Suprapubic skin (tissue), 4 donors: ENCODE measurements at regions not wholly inside any gene's neighbourhood (a gene's known extent, or its start where the extent isn't known, plus 50 kb on each side); places are given as distances from the start of the nearest gene placed in this dataset.
"Not testable (repeated sequence)": the region's sequence is repeated elsewhere in the genome, so short reads cannot be mapped to it uniquely, and the experiment has no call there.

Source experiments
- DNase-seq, 2 donors: peaks; one replicate each; pipeline ENCODE4 v3.0.0-alpha.2; 2019; ENCODE audit warnings: low spot score in 2 of 2
- H3K27ac ChIP-seq: fragments of 200-600 bp; sonication (generic); one replicate; pipeline ENCODE4 v1.5.1; 2019
- H3K27me3 ChIP-seq: fragments of 200-600 bp; sonication (generic); one replicate; pipeline ENCODE4 v1.5.1; 2019
- H3K36me3 ChIP-seq: fragments of 200-600 bp; sonication (generic); one replicate; pipeline ENCODE4 v1.5.1; 2019
- H3K4me1 ChIP-seq: fragments of 200-600 bp; sonication (generic); one replicate; pipeline ENCODE4 v1.5.1; 2019
- H3K4me3 ChIP-seq: fragments of 200-600 bp; sonication (generic); one replicate; pipeline ENCODE4 v1.5.1; 2019; ENCODE audit warnings: mild to moderate bottlenecking
- H3K9me3 ChIP-seq: fragments of 200-600 bp; sonication (generic); one replicate; pipeline ENCODE4 v1.5.1; 2019
- EP300 ChIP-seq: sonication (generic); formaldehyde crosslinking; IDR thresholded peaks from one replicate; pipeline ENCODE4 v1.6.1; 2017; ENCODE audit warnings: antibody characterized with exemption
- POLR2A ChIP-seq, 2 donors: fragments of 450-650 bp; IDR thresholded peaks; one replicate each; pipeline ENCODE4 v1.6.1; 2017; ENCODE audit warnings: antibody characterized with exemption in 2 of 2, mild to moderate bottlenecking in 2 of 2, moderate library complexity in 2 of 2
- POLR2AphosphoS5 ChIP-seq, 3 donors: sonication (generic); formaldehyde crosslinking; IDR thresholded peaks; one replicate each; pipeline ENCODE4 v1.6.1; 2017; ENCODE audit warnings: antibody characterized with exemption in 3 of 3
- WGBS: methylation state at CpG from one replicate; pipeline ENCODE4 v1.1.5; 2018; 5-methylcytosine and 5-hydroxymethylcytosine counted together
- TF ChIP-seq, protein P1 (sequence below), 2 donors: fragments of 200-600 bp in 1 of 2; fragments of 450-650 bp in 1 of 2; sonication (generic) in 1 of 2; IDR thresholded peaks; one replicate each; pipeline ENCODE4 v1.5.1; 2016 to 2019; ENCODE audit warnings: antibody characterized with exemption in 2 of 2, mild to moderate bottlenecking in 1 of 2, moderate library complexity in 1 of 2

DNA sequence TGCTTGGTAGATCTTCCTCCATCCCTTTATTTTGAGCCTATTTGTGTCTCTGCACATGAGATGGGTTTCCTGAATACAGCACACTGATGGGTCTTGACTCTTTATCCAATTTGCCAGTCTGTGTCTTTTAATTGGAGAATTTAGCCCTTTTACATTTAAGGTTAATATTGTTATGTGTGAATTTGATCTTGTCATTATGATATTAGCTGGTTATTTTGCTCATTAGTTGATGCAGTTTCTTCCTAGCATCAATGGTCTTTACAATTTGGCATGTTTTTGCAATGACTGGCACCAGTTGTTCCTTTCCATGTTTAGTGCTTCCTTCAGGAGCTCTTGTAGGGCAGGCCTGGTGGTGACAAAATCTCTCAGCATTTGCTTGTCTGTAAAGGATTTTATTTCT lies 72.4 kb downstream of the HNRNPD start:
- H3K27ac ChIP-seq: not testable (repeated sequence)

DNA sequence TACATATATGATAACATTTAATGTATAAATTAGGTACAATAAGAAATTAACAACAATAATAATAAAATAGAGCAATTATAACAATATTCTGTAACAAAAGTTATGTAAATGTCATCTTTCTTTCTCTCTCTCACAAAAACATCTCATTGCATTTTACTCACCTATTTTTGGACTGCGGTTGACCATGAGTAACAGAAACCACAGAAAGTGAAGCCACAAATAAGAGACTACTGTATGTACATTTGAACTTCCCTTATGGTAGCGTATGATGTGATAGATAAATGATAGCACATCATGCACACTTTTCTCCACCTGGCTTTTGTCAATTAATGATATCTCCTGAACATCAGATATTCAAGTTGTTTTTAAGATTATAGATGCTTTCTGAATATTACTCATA lies 80.5 kb downstream of the HNRNPD start:
- Histone ChIP-seq H3K4me1 (no peaks in the 10 kb centered on the region), H3K36me3 (no peaks in the 10 kb centered on the region), H3K9me3 (no peaks in the 10 kb centered on the region), H3K27ac (no peak overlapping the region), H3K27me3 (no peaks in the 10 kb centered on the region), H3K4me3 (no peak overlapping the region)
- no peak for TF ChIP-seq EP300
- no peak for TF ChIP-seq POLR2AphosphoS5 (IDR thresholded peaks at IDR 0.05)
- TF ChIP-seq POLR2A (IDR thresholded peaks at IDR 0.05): no peak
- TF ChIP-seq, protein P1, sequence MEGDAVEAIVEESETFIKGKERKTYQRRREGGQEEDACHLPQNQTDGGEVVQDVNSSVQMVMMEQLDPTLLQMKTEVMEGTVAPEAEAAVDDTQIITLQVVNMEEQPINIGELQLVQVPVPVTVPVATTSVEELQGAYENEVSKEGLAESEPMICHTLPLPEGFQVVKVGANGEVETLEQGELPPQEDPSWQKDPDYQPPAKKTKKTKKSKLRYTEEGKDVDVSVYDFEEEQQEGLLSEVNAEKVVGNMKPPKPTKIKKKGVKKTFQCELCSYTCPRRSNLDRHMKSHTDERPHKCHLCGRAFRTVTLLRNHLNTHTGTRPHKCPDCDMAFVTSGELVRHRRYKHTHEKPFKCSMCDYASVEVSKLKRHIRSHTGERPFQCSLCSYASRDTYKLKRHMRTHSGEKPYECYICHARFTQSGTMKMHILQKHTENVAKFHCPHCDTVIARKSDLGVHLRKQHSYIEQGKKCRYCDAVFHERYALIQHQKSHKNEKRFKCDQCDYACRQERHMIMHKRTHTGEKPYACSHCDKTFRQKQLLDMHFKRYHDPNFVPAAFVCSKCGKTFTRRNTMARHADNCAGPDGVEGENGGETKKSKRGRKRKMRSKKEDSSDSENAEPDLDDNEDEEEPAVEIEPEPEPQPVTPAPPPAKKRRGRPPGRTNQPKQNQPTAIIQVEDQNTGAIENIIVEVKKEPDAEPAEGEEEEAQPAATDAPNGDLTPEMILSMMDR (IDR thresholded peaks at IDR 0.05): no peak
- DNase-seq: no peak
- 78% methylated on average over 2 of the region's 2 CpGs for WGBS

More for the DNA sequence above, 72.4 kb downstream of the HNRNPD start:
- H3K4me3 ChIP-seq, H3K36me3 ChIP-seq, H3K9me3 ChIP-seq, H3K4me1 ChIP-seq, DNase-seq, H3K27me3 ChIP-seq: not testable (repeated sequence)

DNA sequence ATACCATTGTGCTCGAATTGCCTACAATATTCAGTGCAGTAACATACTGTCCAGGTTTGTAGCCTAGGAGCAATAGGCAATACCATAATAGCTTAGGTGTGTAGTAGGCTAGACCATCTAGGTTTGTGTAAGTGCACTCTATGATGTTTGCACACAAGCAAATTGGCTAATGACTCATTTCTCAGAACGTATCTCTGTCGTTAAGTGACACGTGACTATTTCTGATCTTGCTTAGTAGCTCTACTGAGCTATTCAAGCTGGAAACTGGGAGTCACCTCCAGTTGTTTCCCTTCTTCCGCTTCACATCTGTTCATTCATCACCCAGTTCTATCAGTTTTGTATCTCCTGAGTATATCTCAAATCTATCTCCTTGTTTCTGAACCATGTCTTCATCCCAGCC lies 86.1 kb downstream of the HNRNPD start:
- Histone ChIP-seq H3K27me3 (no peaks in the 10 kb centered on the region), H3K4me3 (no peak overlapping the region), H3K4me1 (peaks cover 11% of the 10 kb centered on the region), H3K9me3 (no peaks in the 10 kb centered on the region), H3K36me3 (no peaks in the 10 kb centered on the region), H3K27ac (no peak overlapping the region)
- 66% methylated on average over 5 of the region's 5 CpGs for WGBS
- TF ChIP-seq EP300 (no peak), POLR2AphosphoS5 (IDR thresholded peaks at IDR 0.05) (no peak), POLR2A (IDR thresholded peaks at IDR 0.05) (no peak)
- TF ChIP-seq, protein P1 (IDR thresholded peaks at IDR 0.05): no peak
- no peak for DNase-seq

DNA sequence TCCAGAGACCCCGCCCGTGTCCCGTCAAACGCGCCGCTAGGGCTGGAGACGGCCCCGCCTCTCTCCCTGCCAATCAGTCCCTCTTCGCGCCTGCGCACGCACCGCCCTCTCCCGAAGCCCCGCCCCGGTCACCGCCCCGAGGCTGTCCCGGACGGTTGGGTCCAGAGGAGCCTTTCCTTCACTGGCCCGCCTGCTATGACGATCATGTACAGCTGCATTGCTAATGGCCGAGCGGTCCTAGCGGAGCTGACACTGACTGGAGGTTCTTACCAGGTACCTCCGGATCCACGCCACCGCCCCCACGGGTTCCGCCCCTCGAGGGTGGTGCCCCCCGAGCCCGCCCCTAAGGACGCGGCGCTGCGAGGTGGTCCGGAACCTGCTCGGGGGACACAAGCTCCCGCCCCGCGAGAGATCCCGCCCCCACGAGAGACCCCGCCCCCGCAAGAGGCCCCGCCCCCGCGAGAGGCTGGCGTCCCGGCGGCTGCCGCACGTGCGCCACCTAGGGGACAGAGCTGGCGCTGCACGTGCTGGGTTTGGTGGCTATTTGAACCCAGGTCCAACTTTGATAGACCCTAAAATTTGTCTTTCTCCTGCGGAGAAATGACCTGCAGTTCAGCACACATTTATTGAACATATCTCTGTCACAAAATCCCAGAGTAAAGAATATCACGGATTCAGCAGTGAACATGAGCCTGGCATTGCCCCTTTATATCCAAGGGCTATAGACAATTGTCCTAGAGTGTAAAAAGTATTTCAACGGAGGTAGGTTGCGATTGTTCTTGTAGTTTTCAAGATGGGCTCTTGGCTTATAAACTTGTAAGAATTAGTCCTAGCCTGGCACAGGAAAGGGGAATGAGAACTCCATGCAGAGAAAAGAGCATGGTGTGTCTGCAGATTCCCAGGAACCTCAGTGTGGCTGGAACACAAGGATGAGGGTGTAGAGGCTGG lies 88.7 kb downstream of the HNRNPD start:
- H3K36me3 ChIP-seq: no peaks in the 10 kb centered on the region
- H3K27me3 ChIP-seq: no peaks in the 10 kb centered on the region
- TF ChIP-seq POLR2AphosphoS5 (IDR thresholded peaks at IDR 0.05) (peak in 1 of 3 donors; percentile 47), POLR2A (IDR thresholded peaks at IDR 0.05) (no peak)
- TF ChIP-seq, protein P1 (IDR thresholded peaks at IDR 0.05): peak; percentile 64 to 100
- peak overlapping the region; percentile 53 for H3K4me3 ChIP-seq
- DNase-seq: peak; percentile 99 to 100
- WGBS: 10% methylated on average over 13 of the region's 61 CpGs
- no peaks in the 10 kb centered on the region for H3K9me3 ChIP-seq
- H3K4me1 ChIP-seq: peaks cover 11% of the 10 kb centered on the region
- peak overlapping the region; percentile 75 for H3K27ac ChIP-seq

DNA sequence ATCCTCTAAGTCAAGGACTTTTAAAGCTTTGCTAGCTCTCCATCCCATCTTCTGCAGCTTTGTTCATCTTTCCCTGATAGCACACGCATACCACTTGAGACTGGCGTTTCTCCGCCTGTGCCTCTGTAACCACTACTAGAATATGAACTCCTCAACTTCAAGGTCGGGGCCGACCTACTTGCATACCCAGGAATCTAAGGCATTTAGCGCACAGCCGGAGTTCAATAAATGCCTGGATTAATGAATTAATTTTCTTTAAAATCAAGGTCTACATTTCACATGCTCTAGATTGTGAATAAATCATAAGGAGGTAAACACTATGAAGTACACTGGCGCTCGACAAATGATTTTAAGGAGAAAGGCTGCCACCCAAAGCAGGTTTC lies 89.3 kb downstream of the HNRNPD start:
- H3K4me1 ChIP-seq: peaks cover 11% of the 10 kb centered on the region
- peak overlapping the region; percentile 53 for H3K4me3 ChIP-seq
- DNase-seq: no peak
- no peaks in the 10 kb centered on the region for H3K9me3 ChIP-seq
- no peaks in the 10 kb centered on the region for H3K27me3 ChIP-seq
- 6% methylated on average over 9 of the region's 9 CpGs for WGBS
- H3K36me3 ChIP-seq: no peaks in the 10 kb centered on the region
- TF ChIP-seq EP300 (no peak), POLR2AphosphoS5 (IDR thresholded peaks at IDR 0.05) (no peak), POLR2A (IDR thresholded peaks at IDR 0.05) (no peak)
- TF ChIP-seq, protein P1 (IDR thresholded peaks at IDR 0.05): no peak
- H3K27ac ChIP-seq: no peak overlapping the region
